NCI-H774 (cell line): ENCODE measurements at regions not wholly inside any gene's neighbourhood (a gene's known extent, or its start where the extent isn't known, plus 50 kb on each side); places are given as distances from the start of the nearest gene placed in this dataset.

Experiments used
- DNase-seq: peaks from one replicate; lab custom pipeline; 2025; lab: John Stamatoyannopoulos, UW

DNA sequence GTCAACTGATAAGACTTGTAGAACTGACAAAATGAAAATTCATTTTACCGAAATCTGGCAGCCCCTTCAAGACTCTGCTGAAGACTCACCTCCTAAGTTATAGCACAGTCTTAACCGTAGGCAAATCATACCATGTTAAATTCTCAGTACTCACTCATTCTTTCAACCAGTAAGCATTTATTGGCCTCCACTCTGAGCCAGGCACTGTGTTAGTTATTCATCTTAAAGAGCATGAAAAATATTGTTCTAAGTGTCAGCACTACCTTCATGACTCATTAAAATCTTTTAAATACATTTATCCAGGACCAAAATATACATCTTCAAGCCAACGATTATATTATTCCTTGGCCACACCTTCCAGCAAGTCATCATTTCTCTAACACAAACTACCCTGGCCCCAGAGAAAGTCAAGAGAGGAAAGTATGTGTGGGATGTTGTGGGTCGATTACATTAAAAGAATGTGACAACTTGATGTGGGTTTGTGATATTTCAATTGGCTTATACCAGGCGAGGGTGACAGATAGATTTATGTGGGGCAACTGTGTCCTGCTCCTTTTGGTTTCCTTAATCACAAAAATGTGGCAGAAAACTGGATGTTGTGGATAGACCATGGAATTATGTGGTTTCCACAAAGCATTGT lies 55.0 kb downstream of the TMEM30B start:
- DNase-seq: no peak

- DNase-seq: no peak
Observed at GRCh38 chr14:61225344-61225743, 55.8 kb downstream of the TMEM30B start.

GRCh38 chr14:61223552-61223951 lies 57.6 kb downstream of the TMEM30B start:
- no peak for DNase-seq

GRCh38 chr14:61222388-61222787 lies 58.8 kb downstream of the TMEM30B start:
- no peak for DNase-seq

- DNase-seq: no peak
Observed at GRCh38 chr14:61221906-61222305, 59.2 kb downstream of the TMEM30B start.

DNA sequence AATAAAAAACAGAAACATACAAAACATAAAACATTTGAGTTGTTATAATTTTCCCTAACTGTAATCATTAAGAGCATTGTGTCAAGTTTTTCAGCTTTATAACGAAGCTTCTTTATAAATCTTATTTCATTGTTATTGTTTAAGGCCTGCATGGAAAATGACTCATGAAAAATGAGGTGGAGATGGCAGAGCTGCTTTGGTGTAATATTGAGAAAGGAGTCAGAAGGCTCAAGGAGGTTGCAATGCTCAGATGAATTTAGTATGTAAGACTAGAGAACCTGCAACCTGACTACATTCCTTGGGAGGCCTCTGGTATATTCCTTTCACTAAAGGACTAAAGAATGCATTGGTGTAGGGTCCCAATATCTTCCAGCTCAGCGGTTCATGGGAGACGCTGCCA lies 61.5 kb downstream of the TMEM30B start:
- no peak for DNase-seq

DNA sequence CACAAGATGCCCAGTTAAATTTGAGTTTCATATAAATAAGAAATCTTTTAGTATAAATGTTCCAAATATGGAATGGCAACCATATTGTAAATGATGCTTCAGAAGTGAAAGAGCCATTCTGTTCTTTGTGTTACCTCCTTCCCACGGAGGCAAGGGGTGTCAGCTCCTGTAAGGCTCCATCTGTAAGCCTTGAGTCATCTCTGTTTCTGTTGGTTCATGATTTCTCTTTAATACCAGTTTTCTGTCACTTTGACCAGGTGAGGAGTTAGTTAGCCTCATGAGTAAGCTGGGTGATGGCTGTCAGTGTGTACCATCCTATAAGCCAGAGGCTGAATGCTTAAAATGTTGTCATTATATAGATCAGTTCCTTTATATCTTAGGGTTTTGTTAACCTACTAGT lies 61.9 kb downstream of the TMEM30B start:
- DNase-seq: no peak

DNA sequence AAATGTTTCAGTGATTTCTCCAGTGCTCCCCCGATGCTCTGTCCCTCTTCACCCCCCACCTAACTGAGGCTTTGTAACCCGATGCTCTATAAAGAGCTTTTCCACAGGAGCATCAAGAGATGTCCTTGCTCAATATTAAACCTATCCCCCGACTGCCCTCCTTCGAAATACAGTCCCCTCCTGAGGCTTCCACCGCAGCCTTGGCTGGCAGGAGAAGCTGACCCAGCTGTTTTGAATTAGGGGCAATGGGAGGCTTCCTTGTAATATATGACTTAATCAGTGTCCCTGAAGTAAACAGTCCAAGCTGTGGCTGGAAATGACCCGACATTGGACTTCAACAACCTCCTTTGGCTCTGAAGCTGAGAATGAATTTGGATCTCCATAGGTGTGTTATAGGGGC lies 62.4 kb downstream of the TMEM30B start:
- no peak for DNase-seq

- no peak for DNase-seq
Observed at GRCh38 chr14:61218157-61218556, 63.0 kb downstream of the TMEM30B start.

GRCh38 chr14:61217516-61217915 lies 63.6 kb downstream of the TMEM30B start:
- no peak for DNase-seq

- no peak for DNase-seq
Observed at GRCh38 chr14:61215222-61216020, 65.7 kb downstream of the TMEM30B start.

GRCh38 chr14:61213920-61214319 lies 67.2 kb downstream of the TMEM30B start:
- DNase-seq: no peak

DNA sequence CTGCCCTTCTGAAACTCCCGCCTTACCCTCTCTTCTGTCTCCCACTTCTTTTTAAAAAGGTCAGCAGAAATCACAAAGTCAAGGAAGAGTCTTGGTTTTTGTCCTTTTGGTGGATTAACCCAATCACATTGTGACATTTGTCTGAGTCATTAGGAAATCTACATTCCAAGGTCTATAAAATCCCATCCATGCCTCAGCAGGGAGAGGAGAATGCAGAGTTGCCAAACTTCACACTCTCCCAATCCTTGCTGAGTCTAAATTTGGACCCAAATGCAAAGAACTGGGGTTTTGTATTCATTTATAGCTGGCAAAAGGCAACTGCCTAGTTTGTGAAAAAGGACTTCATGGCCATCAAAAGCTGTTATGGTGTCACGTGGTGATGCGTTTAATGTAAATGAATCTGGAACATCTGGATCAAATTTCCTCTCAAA lies 67.9 kb downstream of the TMEM30B start:
- DNase-seq: no peak

- no peak for DNase-seq
Observed at GRCh38 chr14:61212546-61212945, 68.6 kb downstream of the TMEM30B start.

DNA sequence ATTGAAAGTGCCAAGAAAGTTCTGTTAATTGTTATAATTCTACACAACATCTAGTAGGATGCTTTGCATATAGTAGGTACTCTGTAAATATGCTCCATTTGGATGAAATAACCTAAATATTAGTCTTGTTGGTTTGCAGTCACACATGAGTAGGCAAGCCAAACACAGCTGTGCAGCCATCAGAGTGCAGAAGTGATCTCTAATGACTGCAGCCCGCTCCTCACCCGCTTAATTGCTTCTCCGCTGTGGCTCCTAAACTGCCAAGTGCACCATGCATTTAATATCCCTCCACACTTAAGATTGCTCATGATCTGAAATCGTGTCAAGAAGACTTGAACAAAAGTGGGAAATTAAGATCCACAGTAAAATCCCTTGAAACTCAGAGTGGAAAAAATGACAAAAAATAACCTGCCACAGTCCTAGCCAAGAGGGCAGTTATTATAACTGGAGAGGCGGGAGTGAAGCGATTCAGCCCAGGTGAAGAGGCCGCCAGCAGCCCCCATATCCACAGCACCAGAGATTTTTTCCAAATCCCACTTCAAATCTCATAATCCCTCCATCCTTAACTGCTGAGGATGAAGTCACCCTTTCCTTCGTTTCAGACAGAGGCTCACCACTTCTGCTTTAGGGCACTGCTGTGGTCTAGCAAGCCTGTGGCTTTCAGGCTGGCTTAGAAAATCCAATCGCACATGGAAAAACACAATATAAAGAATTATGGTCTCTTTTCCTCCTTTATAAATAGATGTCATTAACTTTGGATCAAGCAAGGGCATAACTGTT lies 69.5 kb downstream of the TMEM30B start:
- DNase-seq: peak; percentile 42

- DNase-seq: no peak
Observed at GRCh38 chr14:61203081-61203753, 77.9 kb downstream of the TMEM30B start.

- DNase-seq: no peak
Observed at GRCh38 chr14:61202124-61202523, 79.0 kb downstream of the TMEM30B start.

- DNase-seq: no peak
Observed at GRCh38 chr14:61201171-61201570, 80.0 kb downstream of the TMEM30B start.

- DNase-seq: no peak
Observed at GRCh38 chr14:61197416-61197815, 83.7 kb downstream of the TMEM30B start.

GRCh38 chr14:61196792-61197191 lies 84.3 kb downstream of the TMEM30B start:
- DNase-seq: no peak

GRCh38 chr14:61196034-61196433 lies 85.1 kb downstream of the TMEM30B start:
- no peak for DNase-seq

DNA sequence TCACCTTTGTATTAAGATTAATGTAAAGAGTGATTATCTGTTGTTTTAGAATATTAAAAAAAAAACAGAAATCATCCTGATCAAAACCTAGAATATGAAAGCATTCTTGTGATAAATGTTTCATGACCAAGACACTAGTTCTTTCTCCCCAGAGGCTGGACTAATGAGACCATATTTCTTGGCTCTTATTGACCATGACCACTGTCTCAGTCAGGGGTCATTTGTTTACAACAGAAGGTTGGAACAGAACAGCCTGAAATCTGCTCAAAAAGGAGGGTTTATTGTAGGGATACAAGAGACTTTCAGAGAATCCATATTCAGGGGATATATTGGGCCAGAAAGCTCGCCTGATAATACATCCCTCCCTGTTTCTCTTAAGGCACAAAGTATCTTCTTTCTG lies 87.7 kb downstream of the TMEM30B start:
- no peak for DNase-seq
